CD4-positive, alpha-beta memory T cell (primary cell): ENCODE measurements at regions not wholly inside any gene's neighbourhood (a gene's known extent, or its start where the extent isn't known, plus 50 kb on each side); places are given as distances from the start of the nearest gene placed in this dataset.

Experiments used
- CTCF ChIA-PET: fragments of 350-600 bp; sonication (Branson Sonifier 250); formaldehyde crosslinking; loops from one replicate; lab custom pipeline; 2021; ENCODE audit warnings: inconsistent platforms; ENCODE audit not compliant: partially characterized antibody; lab: Charles Lee
- POLR2A ChIA-PET: fragments of 350-600 bp; sonication (Branson Sonifier 250); formaldehyde crosslinking; loops from one replicate; lab custom pipeline; 2021; ENCODE audit not compliant: partially characterized antibody; lab: Charles Lee
- DNase-seq, 5 donors: peaks; one replicate each; pipeline versions ENCODE4 v3.0.0 to v3.0.0-alpha.2; 2020 to 2022; ENCODE audit warnings: mixed read lengths in 1 of 5
- H3K27ac ChIP-seq: one replicate; pipeline ENCODE4 v1.7.0; 2013; ENCODE audit warnings: low read depth, low read length
- H3K27me3 ChIP-seq: 2 replicates; pipeline ENCODE4 v1.7.0; 2013; ENCODE audit warnings: mild to moderate bottlenecking, low read length, moderate library complexity; ENCODE audit not compliant: insufficient read depth
- H3K36me3 ChIP-seq: 2 replicates; pipeline ENCODE4 v1.7.0; 2013; ENCODE audit warnings: mild to moderate bottlenecking, low read length, moderate library complexity; ENCODE audit not compliant: insufficient read depth
- H3K4me1 ChIP-seq: 2 replicates; pipeline ENCODE4 v1.7.0; 2013; ENCODE audit warnings: mild to moderate bottlenecking, low read length, moderate library complexity; ENCODE audit not compliant: insufficient read depth
- H3K4me3 ChIP-seq, 2 donors: one replicate each; pipeline ENCODE4 v1.7.0; 2013; ENCODE audit warnings: low read length in 2 of 2, mild to moderate bottlenecking in 1 of 2
- H3K9me3 ChIP-seq, 2 donors: one replicate each; pipeline ENCODE4 v1.7.0; 2013; ENCODE audit warnings: low read length in 2 of 2, control low read depth in 1 of 2; ENCODE audit not compliant: control insufficient read depth in 1 of 2
- H3K27ac Mint-ChIP-seq, 7 donors: one replicate each; pipeline ENCODE4 v1.8.0; 2020 to 2021; ENCODE audit warnings: mixed read lengths in 7 of 7, mild to moderate bottlenecking in 6 of 7, inconsistent platforms in 3 of 7, moderate library complexity in 3 of 7
- H3K27me3 Mint-ChIP-seq, 2 donors: one replicate each; pipeline ENCODE4 v1.8.0; 2020 to 2021; ENCODE audit warnings: mixed read lengths in 2 of 2
- H3K36me3 Mint-ChIP-seq, 2 donors: one replicate each; pipeline ENCODE4 v1.8.0; 2020 to 2021; ENCODE audit warnings: mixed read lengths in 2 of 2, inconsistent platforms in 1 of 2, mild to moderate bottlenecking in 1 of 2
- H3K4me1 Mint-ChIP-seq, 4 donors: one replicate each; pipeline ENCODE4 v1.8.0; 2020 to 2021; ENCODE audit warnings: mixed read lengths in 4 of 4, mild to moderate bottlenecking in 1 of 4
- H3K4me3 Mint-ChIP-seq, 8 donors: one replicate each; pipeline ENCODE4 v1.8.0; 2020 to 2021; ENCODE audit warnings: mixed read lengths in 8 of 8, mild to moderate bottlenecking in 7 of 8, moderate library complexity in 6 of 8, inconsistent platforms in 3 of 8
- H3K9me3 Mint-ChIP-seq, 8 donors: one replicate each; pipeline ENCODE4 v1.8.0; 2020 to 2021; ENCODE audit warnings: mixed read lengths in 8 of 8, mild to moderate bottlenecking in 5 of 8, inconsistent platforms in 3 of 8, moderate library complexity in 1 of 8
- intact Hi-C: fragments of 100-400 bp; cut with micrococcal nuclease; formaldehyde crosslinking; loops from one replicate; pipeline ENCODE4 v1.15.1; 2023

- H3K27ac ChIP-seq = no peak overlapping the region
- H3K36me3 ChIP-seq = no peaks in the 10 kb centered on the region
- Mint-ChIP-seq H3K27ac (no peak overlapping the region), H3K4me1 (no peaks in the 10 kb centered on the region), H3K27me3 (peaks cover 2 to 9% of the 10 kb centered on the region in 2 donors), H3K36me3 (no peaks in the 10 kb centered on the region), H3K4me3 (no peak overlapping the region), H3K9me3 (peaks cover 0 to 3% (median 0%) of the 10 kb centered on the region in 8 donors)
- no peaks in the 10 kb centered on the region for H3K9me3 ChIP-seq
- no peak for DNase-seq
- intact Hi-C loops = no loop called here
- H3K4me1 ChIP-seq = no peaks in the 10 kb centered on the region
- POLR2A ChIA-PET = no interaction called here
- CTCF ChIA-PET = interaction anchor here (1.0 kb wide), 1 partner anchor 330 kb away, joined by 3 read pairs; no protein-coding TSS in a partner anchor
- peaks cover 5% of the 10 kb centered on the region for H3K27me3 ChIP-seq
- H3K4me3 ChIP-seq = no peak overlapping the region
Observed at GRCh38 chr16:55988013-55988412, 112.8 kb upstream of the CES5A start.

GRCh38 chr16:55982597-55982996 lies 107.4 kb upstream of the CES5A start:
- no peak for DNase-seq
- ChIA-PET POLR2A (no interaction called here), CTCF (no interaction called here)
- Mint-ChIP-seq H3K27ac (no peak overlapping the region), H3K36me3 (no peaks in the 10 kb centered on the region), H3K4me1 (no peaks in the 10 kb centered on the region), H3K27me3 (peaks cover 0 to 6% of the 10 kb centered on the region in 2 donors), H3K4me3 (no peak overlapping the region), H3K9me3 (no peaks in the 10 kb centered on the region)
- Histone ChIP-seq H3K4me3 (no peak overlapping the region), H3K9me3 (no peaks in the 10 kb centered on the region), H3K27me3 (peaks cover 5% of the 10 kb centered on the region), H3K27ac (no peak overlapping the region), H3K4me1 (no peaks in the 10 kb centered on the region), H3K36me3 (no peaks in the 10 kb centered on the region)
- intact Hi-C loops = no loop called here

DNA sequence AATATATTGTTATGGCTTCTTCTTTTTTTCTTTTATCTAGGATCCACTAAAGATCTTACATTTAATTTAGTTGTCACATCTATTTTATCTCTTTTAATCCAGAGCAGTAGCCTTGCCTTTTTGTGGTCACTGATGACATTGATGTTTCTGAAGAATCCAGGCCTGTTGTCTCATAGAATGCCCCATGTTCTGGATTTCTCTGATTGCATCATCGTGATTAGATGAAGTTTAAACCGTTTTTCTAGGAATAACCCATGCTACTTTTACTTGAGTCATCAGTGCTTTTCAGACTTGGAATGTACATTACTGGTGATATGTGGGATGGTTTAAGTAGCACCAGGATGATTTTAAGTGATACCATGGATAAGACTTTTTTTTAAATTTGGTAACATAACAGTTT lies 106.4 kb upstream of the CES5A start:
- Mint-ChIP-seq H3K36me3 (no peaks in the 10 kb centered on the region), H3K9me3 (no peaks in the 10 kb centered on the region), H3K4me1 (no peaks in the 10 kb centered on the region), H3K27me3 (peaks cover 0 to 6% of the 10 kb centered on the region in 2 donors), H3K4me3 (no peak overlapping the region), H3K27ac (no peak overlapping the region)
- CTCF ChIA-PET = no interaction called here
- Histone ChIP-seq H3K9me3 (no peaks in the 10 kb centered on the region), H3K27ac (no peak overlapping the region), H3K4me3 (no peak overlapping the region), H3K36me3 (no peaks in the 10 kb centered on the region), H3K27me3 (peaks cover 2% of the 10 kb centered on the region), H3K4me1 (no peaks in the 10 kb centered on the region)
- intact Hi-C loops = no loop called here
- POLR2A ChIA-PET = no interaction called here
- no peak for DNase-seq

DNA sequence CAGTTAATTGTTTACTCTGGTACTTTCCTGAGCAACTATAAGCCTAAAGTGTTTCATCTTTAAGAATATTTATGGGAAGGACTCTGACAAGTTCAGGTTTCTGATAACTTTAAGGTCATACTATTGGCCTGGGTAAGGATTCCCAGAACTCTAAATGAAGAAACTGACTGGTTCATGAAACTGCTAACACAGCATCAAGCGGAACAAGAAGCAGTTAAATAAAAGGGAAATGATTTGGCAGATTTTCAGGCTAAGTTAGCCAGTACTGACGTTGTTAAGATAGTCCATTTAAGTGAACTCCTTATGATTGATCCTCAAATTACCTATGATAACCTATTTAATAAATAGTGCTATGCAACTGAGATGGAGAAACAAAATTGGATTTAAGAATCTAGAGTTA lies 101.6 kb upstream of the CES5A start:
- Mint-ChIP-seq H3K36me3 (no peaks in the 10 kb centered on the region), H3K4me1 (no peaks in the 10 kb centered on the region), H3K4me3 (no peak overlapping the region), H3K9me3 (peaks cover 0 to 4% (median 0%) of the 10 kb centered on the region in 8 donors), H3K27ac (no peak overlapping the region), H3K27me3 (peaks cover 2 to 7% of the 10 kb centered on the region in 2 donors)
- Histone ChIP-seq H3K9me3 (no peaks in the 10 kb centered on the region), H3K4me3 (no peak overlapping the region), H3K27me3 (no peaks in the 10 kb centered on the region), H3K36me3 (no peaks in the 10 kb centered on the region), H3K4me1 (no peaks in the 10 kb centered on the region), H3K27ac (no peak overlapping the region)
- ChIA-PET POLR2A (no interaction called here), CTCF (interaction anchor here (0.6 kb wide), 1 partner anchor 11 kb away, joined by 3 read pairs; no protein-coding TSS in a partner anchor)
- intact Hi-C loops = no loop called here
- DNase-seq = no peak

DNA sequence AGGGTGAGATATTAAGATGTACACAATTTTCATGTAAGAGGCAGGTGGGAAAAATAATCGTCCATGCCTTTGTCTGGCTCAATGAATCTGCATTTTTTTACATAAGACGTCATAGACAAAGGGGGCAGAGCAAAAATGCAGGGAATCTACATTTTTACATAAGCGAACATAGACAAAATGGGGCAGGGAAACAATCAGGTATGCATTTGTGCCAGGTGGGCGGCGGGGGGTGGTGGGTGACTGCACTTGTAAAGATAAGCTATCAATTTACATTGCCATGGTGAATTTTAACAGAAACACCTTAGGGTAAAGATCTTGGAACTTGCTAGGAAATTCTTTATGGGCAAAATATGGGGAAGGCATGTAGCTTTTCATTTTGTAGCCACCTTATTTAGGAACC lies 96.3 kb upstream of the CES5A start:
- H3K9me3 ChIP-seq = no peaks in the 10 kb centered on the region
- H3K4me1 ChIP-seq = no peaks in the 10 kb centered on the region
- Mint-ChIP-seq H3K27ac (no peak overlapping the region), H3K36me3 (no peaks in the 10 kb centered on the region), H3K9me3 (peaks cover 0 to 4% (median 0%) of the 10 kb centered on the region in 8 donors), H3K4me1 (no peaks in the 10 kb centered on the region), H3K4me3 (no peak overlapping the region), H3K27me3 (peaks cover 2 to 5% of the 10 kb centered on the region in 2 donors)
- CTCF ChIA-PET = no interaction called here
- no peaks in the 10 kb centered on the region for H3K27me3 ChIP-seq
- no peak overlapping the region for H3K27ac ChIP-seq
- POLR2A ChIA-PET = no interaction called here
- DNase-seq = no peak
- no peak overlapping the region for H3K4me3 ChIP-seq
- intact Hi-C loops = no loop called here
- H3K36me3 ChIP-seq = no peaks in the 10 kb centered on the region

- Histone ChIP-seq H3K4me1 (no peaks in the 10 kb centered on the region), H3K27me3 (no peaks in the 10 kb centered on the region), H3K36me3 (no peaks in the 10 kb centered on the region), H3K4me3 (no peak overlapping the region), H3K27ac (no peak overlapping the region), H3K9me3 (no peaks in the 10 kb centered on the region)
- Mint-ChIP-seq H3K9me3 (no peaks in the 10 kb centered on the region), H3K27ac (no peak overlapping the region), H3K4me1 (no peaks in the 10 kb centered on the region), H3K4me3 (no peak overlapping the region), H3K27me3 (peaks cover 0 to 6% of the 10 kb centered on the region in 2 donors), H3K36me3 (no peaks in the 10 kb centered on the region)
- ChIA-PET CTCF (no interaction called here), POLR2A (no interaction called here)
- no peak for DNase-seq
- intact Hi-C loops = no loop called here
Observed at GRCh38 chr16:55968221-55968620, 93.0 kb upstream of the CES5A start.

GRCh38 chr16:55964923-55965475 lies 89.8 kb upstream of the CES5A start:
- no peak overlapping the region for H3K27ac Mint-ChIP-seq

More at GRCh38 chr16:55964923-55965475, 89.8 kb upstream of the CES5A start:
- ChIA-PET POLR2A (no interaction called here), CTCF (interaction anchor here (1.1 kb wide), 1 partner anchor 21 kb away, joined by 3 read pairs; no protein-coding TSS in a partner anchor)
- intact Hi-C loops = no loop called here
- Mint-ChIP-seq H3K4me3 (no peak overlapping the region), H3K27me3 (peaks cover 0 to 15% of the 10 kb centered on the region in 2 donors), H3K36me3 (no peaks in the 10 kb centered on the region), H3K9me3 (peaks cover 0 to 19% (median 5%) of the 10 kb centered on the region in 8 donors), H3K4me1 (no peaks in the 10 kb centered on the region)
- H3K27me3 ChIP-seq = no peaks in the 10 kb centered on the region
- DNase-seq = no peak
- no peaks in the 10 kb centered on the region for H3K36me3 ChIP-seq
- no peak overlapping the region for H3K27ac ChIP-seq
- H3K9me3 ChIP-seq = no peaks in the 10 kb centered on the region
- no peak overlapping the region for H3K4me3 ChIP-seq
- H3K4me1 ChIP-seq = no peaks in the 10 kb centered on the region
